Lower leg skin (tissue), 4 donors: ENCODE measurements at regions not wholly inside any gene's neighbourhood (a gene's known extent, or its start where the extent isn't known, plus 50 kb on each side); places are given as distances from the start of the nearest gene placed in this dataset.

ENCODE experiments used
- DNase-seq, 2 donors: peaks; one replicate each; pipeline ENCODE4 v3.0.0-alpha.2; 2019; ENCODE audit warnings: low spot score in 2 of 2
- H3K4me3 ChIP-seq: fragments of 200-600 bp; sonication (generic); 2 replicates; pipeline ENCODE4 v1.5.1; 2017; ENCODE audit warnings: mild to moderate bottlenecking, low read depth; ENCODE audit not compliant: poor library complexity, severe bottlenecking
- POLR2A ChIP-seq, 2 donors: fragments of 450-650 bp; IDR thresholded peaks; one replicate each; pipeline ENCODE4 v1.6.1; 2016 to 2017; ENCODE audit warnings: antibody characterized with exemption in 2 of 2, mild to moderate bottlenecking in 1 of 2, moderate library complexity in 1 of 2
- WGBS, 2 donors: methylation state at CpG; one replicate each; pipeline ENCODE4 v1.1.5; 2018; 5-methylcytosine and 5-hydroxymethylcytosine counted together
- intact Hi-C: fragments of 100-400 bp; cut with DNase I; formaldehyde crosslinking; loops from one replicate; pipeline ENCODE4 v1.15.0; 2023; ENCODE audit warnings: low total_unique reads
- TF ChIP-seq, protein P1 (sequence below), 3 donors: fragments of 450-650 bp; IDR thresholded peaks; one replicate each; pipeline ENCODE4 v1.5.1; 2016; ENCODE audit warnings: antibody characterized with exemption in 3 of 3, mild to moderate bottlenecking in 3 of 3, moderate library complexity in 2 of 3

DNA sequence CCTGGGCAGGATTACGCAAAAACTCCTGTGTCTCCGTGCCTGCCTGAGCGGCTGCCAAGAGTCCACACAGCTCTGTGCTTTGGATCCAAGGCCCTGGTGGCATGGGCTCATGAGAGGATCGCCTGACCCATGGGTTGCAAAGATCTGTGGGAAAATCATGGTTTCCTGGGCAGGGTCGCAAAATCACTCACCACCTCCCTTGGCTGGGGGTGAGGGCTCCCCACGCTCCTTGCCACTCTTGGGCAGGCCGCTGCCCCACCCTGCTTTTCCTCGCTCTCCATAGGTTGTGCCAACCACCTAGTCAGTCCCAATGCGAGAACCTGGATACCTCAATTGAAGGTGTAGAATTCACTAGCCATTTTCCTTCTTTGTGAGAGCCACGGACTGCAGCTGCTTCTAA lies 66.5 kb upstream of the MAGEB18 start:
- H3K4me3 ChIP-seq, result no peak overlapping the region
- TF ChIP-seq, protein P1, sequence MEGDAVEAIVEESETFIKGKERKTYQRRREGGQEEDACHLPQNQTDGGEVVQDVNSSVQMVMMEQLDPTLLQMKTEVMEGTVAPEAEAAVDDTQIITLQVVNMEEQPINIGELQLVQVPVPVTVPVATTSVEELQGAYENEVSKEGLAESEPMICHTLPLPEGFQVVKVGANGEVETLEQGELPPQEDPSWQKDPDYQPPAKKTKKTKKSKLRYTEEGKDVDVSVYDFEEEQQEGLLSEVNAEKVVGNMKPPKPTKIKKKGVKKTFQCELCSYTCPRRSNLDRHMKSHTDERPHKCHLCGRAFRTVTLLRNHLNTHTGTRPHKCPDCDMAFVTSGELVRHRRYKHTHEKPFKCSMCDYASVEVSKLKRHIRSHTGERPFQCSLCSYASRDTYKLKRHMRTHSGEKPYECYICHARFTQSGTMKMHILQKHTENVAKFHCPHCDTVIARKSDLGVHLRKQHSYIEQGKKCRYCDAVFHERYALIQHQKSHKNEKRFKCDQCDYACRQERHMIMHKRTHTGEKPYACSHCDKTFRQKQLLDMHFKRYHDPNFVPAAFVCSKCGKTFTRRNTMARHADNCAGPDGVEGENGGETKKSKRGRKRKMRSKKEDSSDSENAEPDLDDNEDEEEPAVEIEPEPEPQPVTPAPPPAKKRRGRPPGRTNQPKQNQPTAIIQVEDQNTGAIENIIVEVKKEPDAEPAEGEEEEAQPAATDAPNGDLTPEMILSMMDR (IDR thresholded peaks at IDR 0.05), result no peak
- no peak for TF ChIP-seq POLR2A (IDR thresholded peaks at IDR 0.05)
- no peak for DNase-seq
- intact Hi-C loops, result no loop called here
- 83 to 94% methylated on average over 5 to 10 of the region's 10 CpGs for WGBS, 2 donors

DNA sequence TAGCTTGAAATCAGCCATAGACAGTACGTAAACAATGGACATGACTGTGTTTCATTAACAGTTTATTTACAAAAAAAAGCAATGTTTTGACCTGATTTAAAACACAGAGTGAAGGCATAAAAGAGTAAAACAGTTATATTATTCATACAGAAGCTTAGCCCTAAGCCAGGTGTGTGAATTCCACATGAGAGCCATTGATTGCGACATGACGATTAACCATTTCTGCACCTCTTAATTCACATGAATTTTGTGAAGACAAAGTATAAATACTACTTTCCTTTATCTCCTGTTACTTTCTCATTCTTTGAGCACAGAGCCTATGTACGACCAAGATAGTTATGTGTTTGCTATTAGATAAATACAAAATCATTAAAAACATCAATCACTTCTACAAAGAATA lies 55.0 kb upstream of the MAGEB18 start:
- 90% methylated on average over 4 of the region's 4 CpGs for WGBS, 2 donors
- no peak overlapping the region for H3K4me3 ChIP-seq
- intact Hi-C loops, result no loop called here
- TF ChIP-seq POLR2A (IDR thresholded peaks at IDR 0.05), result no peak
- TF ChIP-seq, protein P1 (IDR thresholded peaks at IDR 0.05), result no peak
- no peak for DNase-seq
